Liver (tissue), 8 donors: ENCODE measurements at regions not wholly inside any gene's neighbourhood (a gene's known extent, or its start where the extent isn't known, plus 50 kb on each side); places are given as distances from the start of the nearest gene placed in this dataset.
"Not testable (repeated sequence)": the region's sequence is repeated elsewhere in the genome, so short reads cannot be mapped to it uniquely, and the experiment has no call there.

ENCODE experiments used
- DNase-seq: peaks from one replicate; pipeline ENCODE4 v3.0.0-alpha.2; 2017; ENCODE audit warnings: low spot score
- H3K27ac ChIP-seq, 2 donors: one replicate each; pipeline ENCODE4 v1.7.0; 2013; ENCODE audit warnings: inconsistent platforms in 2 of 2, low read length in 2 of 2, control low read depth in 1 of 2, low read depth in 1 of 2, mild to moderate bottlenecking in 1 of 2
- H3K27me3 ChIP-seq, 4 donors: one replicate each; pipeline versions ENCODE4 v1.6.1 to v1.7.0; 2013; ENCODE audit warnings: low read length in 3 of 4, inconsistent platforms in 1 of 4, mild to moderate bottlenecking in 1 of 4, moderate library complexity in 1 of 4; ENCODE audit not compliant: control insufficient read depth in 4 of 4, insufficient read depth in 4 of 4
- H3K36me3 ChIP-seq, 4 donors: one replicate each; pipeline versions ENCODE4 v1.6.1 to v1.7.0; 2013; ENCODE audit warnings: low read length in 3 of 4, mild to moderate bottlenecking in 3 of 4, low read depth in 1 of 4, moderate library complexity in 1 of 4; ENCODE audit not compliant: control insufficient read depth in 4 of 4, insufficient read depth in 3 of 4
- H3K4me1 ChIP-seq, 4 donors: one replicate each; pipeline versions ENCODE4 v1.6.1 to v1.7.0; 2013; ENCODE audit warnings: low read length in 3 of 4, mild to moderate bottlenecking in 3 of 4, moderate library complexity in 1 of 4; ENCODE audit not compliant: control insufficient read depth in 4 of 4, insufficient read depth in 4 of 4
- H3K4me3 ChIP-seq, 3 donors: one replicate each; pipeline versions ENCODE4 v1.6.1 to v1.7.0; 2013; ENCODE audit warnings: low read length in 3 of 3, control low read depth in 1 of 3, low read depth in 1 of 3, mild to moderate bottlenecking in 1 of 3
- H3K9ac ChIP-seq, 2 donors: one replicate each; pipeline ENCODE4 v1.7.0; 2013; ENCODE audit warnings: low read length in 2 of 2, mild to moderate bottlenecking in 2 of 2, moderate library complexity in 2 of 2, control low read depth in 1 of 2, low read depth in 1 of 2
- H3K9me3 ChIP-seq, 4 donors: one replicate each; pipeline versions ENCODE4 v1.6.1 to v1.7.0; 2013; ENCODE audit warnings: low read length in 3 of 4; ENCODE audit not compliant: control insufficient read depth in 4 of 4
- CTCF ChIP-seq: fragments of 150-350 bp; IDR thresholded peaks from 2 replicates; pipeline ENCODE4 v1.5.1; 2017; ENCODE audit warnings: improper control_type of control experiment, low read depth, low read length; ENCODE audit not compliant: missing input control
- EGR1 ChIP-seq, 2 donors: IDR thresholded peaks; 2 replicates each; pipeline ENCODE4 v1.6.1; 2016 to 2018; ENCODE audit warnings: antibody characterized with exemption in 2 of 2, low read depth in 2 of 2
- FOXA2 ChIP-seq: IDR thresholded peaks from 2 replicates; pipeline ENCODE4 v1.6.1; 2016; ENCODE audit warnings: antibody characterized with exemption
- HNF4A ChIP-seq, 2 donors: conservative IDR thresholded peaks; 2 replicates each; pipeline ENCODE4 v1.6.1; 2016; ENCODE audit warnings: antibody characterized with exemption in 2 of 2, mild to moderate bottlenecking in 2 of 2
- JUND ChIP-seq, 2 donors: IDR thresholded peaks; 2 replicates each; pipeline ENCODE4 v1.6.1; 2016; ENCODE audit warnings: antibody characterized with exemption in 2 of 2
- RAD21 ChIP-seq, 2 donors: IDR thresholded peaks; 2 replicates each; pipeline ENCODE4 v1.6.1; 2016; ENCODE audit warnings: antibody characterized with exemption in 2 of 2, mild to moderate bottlenecking in 2 of 2
- REST ChIP-seq: IDR thresholded peaks from 2 replicates; pipeline ENCODE4 v1.6.1; 2016; ENCODE audit warnings: antibody characterized with exemption, mild to moderate bottlenecking
- RXRA ChIP-seq, 2 donors: IDR thresholded peaks; 2 replicates each; pipeline ENCODE4 v1.6.1; 2017 to 2018; ENCODE audit warnings: antibody characterized with exemption in 2 of 2, mild to moderate bottlenecking in 1 of 2
- SP1 ChIP-seq: IDR thresholded peaks from 2 replicates; pipeline ENCODE4 v1.6.1; 2018; ENCODE audit warnings: antibody characterized with exemption, mild to moderate bottlenecking
- ZBTB33 ChIP-seq: IDR thresholded peaks from 2 replicates; pipeline ENCODE4 v1.6.1; 2016; ENCODE audit warnings: antibody characterized with exemption
- WGBS: extraction: QIAGEN DNeasy Blood & Tissue Kit; methylation state at CpG from one replicate; pipeline ENCODE4 v1.1.7; 2013; 5-methylcytosine and 5-hydroxymethylcytosine counted together
- donor health status: healthy.
- donor health status: healthy.
- donor health status: healthy.
- donor health status: healthy.
- donor health status: healthy.

- not testable (repeated sequence) for H3K4me1 ChIP-seq, H3K27ac ChIP-seq, H3K27me3 ChIP-seq, H3K4me3 ChIP-seq, H3K36me3 ChIP-seq, H3K9me3 ChIP-seq, H3K9ac ChIP-seq, DNase-seq
- 91% methylated on average over 5 of the region's 5 CpGs for WGBS
Observed at GRCh38 chr21:28581311-28581731, 411.4 kb downstream of the LTN1 start.

GRCh38 chr21:28580585-28580984 is 412.1 kb downstream of the LTN1 start:
- no peak overlapping the region for H3K9ac ChIP-seq
- TF ChIP-seq CTCF (no peak), SP1 (no peak), HNF4A (conservative IDR thresholded peaks at IDR 0.05) (no peak), RXRA (IDR thresholded peaks at IDR 0.05) (no peak), FOXA2 (no peak), JUND (IDR thresholded peaks at IDR 0.05) (no peak), RAD21 (IDR thresholded peaks at IDR 0.05) (no peak), EGR1 (IDR thresholded peaks at IDR 0.05; ENCODE audit: low read depth in 2 of 2) (no peak), REST (no peak)
- H3K4me3 ChIP-seq: no peak overlapping the region
- no peaks in the 10 kb centered on the region for H3K9me3 ChIP-seq
- H3K27me3 ChIP-seq: no peaks in the 10 kb centered on the region
- H3K27ac ChIP-seq: no peak overlapping the region
- peaks cover 0 to 2% (median 0%) of the 10 kb centered on the region in 4 donors for H3K4me1 ChIP-seq
- H3K36me3 ChIP-seq: no peaks in the 10 kb centered on the region
- DNase-seq: no peak
- WGBS: 83% methylated on average over 2 of the region's 2 CpGs

GRCh38 chr21:28579986-28580550 is 412.6 kb downstream of the LTN1 start:
- H3K36me3 ChIP-seq: no peaks in the 10 kb centered on the region
- H3K9me3 ChIP-seq: no peaks in the 10 kb centered on the region
- no peak overlapping the region for H3K27ac ChIP-seq
- no peak overlapping the region for H3K4me3 ChIP-seq
- 87% methylated on average over 4 of the region's 4 CpGs for WGBS
- H3K4me1 ChIP-seq: peaks cover 0 to 2% (median 0%) of the 10 kb centered on the region in 4 donors
- DNase-seq: no peak
- no peak overlapping the region for H3K9ac ChIP-seq
- no peaks in the 10 kb centered on the region for H3K27me3 ChIP-seq
- no peak for TF ChIP-seq FOXA2
- no peak for TF ChIP-seq ZBTB33
- no peak for TF ChIP-seq JUND (IDR thresholded peaks at IDR 0.05)
